ENCODE measurements at regions not wholly inside any gene's neighbourhood (a gene's known extent, or its start where the extent isn't known, plus 50 kb on each side); places are given as distances from the start of the nearest gene placed in this dataset.
A peak's percentile ranks its signal among the peaks of the same experiment; 100 is the strongest.

GRCh38 chr6:128731249-128732165 lies 151.4 kb upstream of the LAMA2 start:
- Mint-ChIP-seq H3K9me3 (no peaks in the 10 kb centered on the region), H3K4me3 (no peak overlapping the region), H3K27ac (no peak overlapping the region), H3K4me1 (ENCODE audit: low read depth) (no peaks in the 10 kb centered on the region), H3K36me3 (ENCODE audit: low read depth) (no peaks in the 10 kb centered on the region), H3K27me3 (peaks cover 24% of the 10 kb centered on the region)
- no peaks in the 10 kb centered on the region for H3K4me1 ChIP-seq (ENCODE audit: insufficient read depth, low read length)
- H3K9me3 ChIP-seq (ENCODE audit: control insufficient read depth in 1 of 2, insufficient read depth in 1 of 2, low read length in 2 of 2): no peaks in the 10 kb centered on the region
- DNase-seq: peak in 3 of 14 experiments; percentile 9 to 38 (median 31)
- no peak overlapping the region for H3K4me3 ChIP-seq (ENCODE audit: low read length)
- no peaks in the 10 kb centered on the region for H3K27me3 ChIP-seq (ENCODE audit: control insufficient read depth in 1 of 2, insufficient read depth in 2 of 2, low read length in 2 of 2)
- CTCF ChIA-PET: interaction anchor here (1.1 to 1.5 kb wide), 2 partner anchors 10 to 876 kb away, joined by 3 read pairs; no protein-coding TSS in a partner anchor
- no peak overlapping the region for H3K27ac ChIP-seq (ENCODE audit: low read depth in 1 of 2, low read length in 2 of 2)
- POLR2A ChIA-PET: no interaction called here
- no peak for ATAC-seq (ENCODE audit: poor library complexity)
- intact Hi-C loops (cut with DNase I, micrococcal nuclease): loop anchor here (2.0 to 10.0 kb wide), 5 partner anchors 874 to 1429 kb away; no protein-coding TSS in a partner anchor
- H3K36me3 ChIP-seq (ENCODE audit: insufficient read depth, low read length): no peaks in the 10 kb centered on the region
- TF ChIP-seq, protein P1, sequence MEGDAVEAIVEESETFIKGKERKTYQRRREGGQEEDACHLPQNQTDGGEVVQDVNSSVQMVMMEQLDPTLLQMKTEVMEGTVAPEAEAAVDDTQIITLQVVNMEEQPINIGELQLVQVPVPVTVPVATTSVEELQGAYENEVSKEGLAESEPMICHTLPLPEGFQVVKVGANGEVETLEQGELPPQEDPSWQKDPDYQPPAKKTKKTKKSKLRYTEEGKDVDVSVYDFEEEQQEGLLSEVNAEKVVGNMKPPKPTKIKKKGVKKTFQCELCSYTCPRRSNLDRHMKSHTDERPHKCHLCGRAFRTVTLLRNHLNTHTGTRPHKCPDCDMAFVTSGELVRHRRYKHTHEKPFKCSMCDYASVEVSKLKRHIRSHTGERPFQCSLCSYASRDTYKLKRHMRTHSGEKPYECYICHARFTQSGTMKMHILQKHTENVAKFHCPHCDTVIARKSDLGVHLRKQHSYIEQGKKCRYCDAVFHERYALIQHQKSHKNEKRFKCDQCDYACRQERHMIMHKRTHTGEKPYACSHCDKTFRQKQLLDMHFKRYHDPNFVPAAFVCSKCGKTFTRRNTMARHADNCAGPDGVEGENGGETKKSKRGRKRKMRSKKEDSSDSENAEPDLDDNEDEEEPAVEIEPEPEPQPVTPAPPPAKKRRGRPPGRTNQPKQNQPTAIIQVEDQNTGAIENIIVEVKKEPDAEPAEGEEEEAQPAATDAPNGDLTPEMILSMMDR (IDR thresholded peaks at IDR 0.05): peak; percentile 50

DNA sequence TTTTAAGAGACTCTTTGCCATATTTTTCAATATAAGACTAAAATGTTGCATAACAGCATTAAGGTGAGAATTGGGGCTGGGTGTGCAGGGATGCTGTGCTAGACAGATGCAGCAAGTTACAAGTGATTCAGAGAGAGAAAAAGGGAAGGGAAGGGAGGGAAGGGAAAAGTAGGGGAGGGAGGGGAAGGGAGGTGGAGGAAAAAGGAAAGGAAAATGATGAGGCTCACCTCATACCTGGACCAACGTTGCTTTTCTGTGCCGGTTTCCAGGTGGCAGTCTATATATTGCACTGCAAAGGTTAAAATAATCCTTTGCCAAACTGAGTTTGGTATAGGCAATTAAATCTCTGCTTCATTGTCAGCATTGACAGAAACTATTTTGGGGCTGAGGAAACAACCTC lies 155.4 kb upstream of the LAMA2 start:
- Mint-ChIP-seq H3K9me3 (no peaks in the 10 kb centered on the region), H3K36me3 (ENCODE audit: low read depth) (no peaks in the 10 kb centered on the region), H3K4me3 (no peak overlapping the region), H3K4me1 (ENCODE audit: low read depth) (no peaks in the 10 kb centered on the region), H3K27ac (no peak overlapping the region), H3K27me3 (peaks cover 35% of the 10 kb centered on the region)
- Histone ChIP-seq H3K9me3 (ENCODE audit: control insufficient read depth in 1 of 2, insufficient read depth in 1 of 2, low read length in 2 of 2) (no peaks in the 10 kb centered on the region), H3K27me3 (ENCODE audit: control insufficient read depth in 1 of 2, insufficient read depth in 2 of 2, low read length in 2 of 2) (peaks cover 0 to 11% of the 10 kb centered on the region in 2 experiments), H3K4me1 (ENCODE audit: insufficient read depth, low read length) (no peaks in the 10 kb centered on the region), H3K36me3 (ENCODE audit: insufficient read depth, low read length) (no peaks in the 10 kb centered on the region), H3K4me3 (ENCODE audit: low read length) (no peak overlapping the region), H3K27ac (ENCODE audit: low read depth in 1 of 2, low read length in 2 of 2) (no peak overlapping the region)
- TF ChIP-seq, protein P1 (IDR thresholded peaks at IDR 0.05): no peak
- intact Hi-C loops (cut with DNase I, micrococcal nuclease): loop anchor here (5.0 to 10.0 kb wide), 5 partner anchors 645 to 1263 kb away; no protein-coding TSS in a partner anchor
- no peak for DNase-seq
- ChIA-PET POLR2A (no interaction called here), CTCF (no interaction called here)
- no peak for ATAC-seq (ENCODE audit: poor library complexity)

GRCh38 chr6:128725271-128726233 lies 157.4 kb upstream of the LAMA2 start:
- peak in 5 of 14 experiments; percentile 1 to 33 (median 26) for DNase-seq
- Histone ChIP-seq H3K4me1 (ENCODE audit: insufficient read depth, low read length) (no peaks in the 10 kb centered on the region), H3K9me3 (ENCODE audit: control insufficient read depth in 1 of 2, insufficient read depth in 1 of 2, low read length in 2 of 2) (no peaks in the 10 kb centered on the region), H3K27me3 (ENCODE audit: control insufficient read depth in 1 of 2, insufficient read depth in 2 of 2, low read length in 2 of 2) (peaks cover 0 to 11% of the 10 kb centered on the region in 2 experiments), H3K4me3 (ENCODE audit: low read length) (no peak overlapping the region), H3K36me3 (ENCODE audit: insufficient read depth, low read length) (no peaks in the 10 kb centered on the region), H3K27ac (ENCODE audit: low read depth in 1 of 2, low read length in 2 of 2) (no peak overlapping the region)
- no peak overlapping the region for H3K27ac Mint-ChIP-seq
- intact Hi-C loops (cut with DNase I, micrococcal nuclease): loop anchor here (2.0 to 10.0 kb wide), 6 partner anchors 643 to 1261 kb away; no protein-coding TSS in a partner anchor
- peaks cover 37% of the 10 kb centered on the region for H3K27me3 Mint-ChIP-seq
- H3K36me3 Mint-ChIP-seq (ENCODE audit: low read depth): no peaks in the 10 kb centered on the region
- ChIA-PET CTCF (interaction anchor here (1.2 kb wide), 1 partner anchor 33 kb away, joined by 3 read pairs; no protein-coding TSS in a partner anchor), POLR2A (no interaction called here)
- no peaks in the 10 kb centered on the region for H3K9me3 Mint-ChIP-seq
- H3K4me3 Mint-ChIP-seq: no peak overlapping the region
- TF ChIP-seq, protein P1 (IDR thresholded peaks at IDR 0.05): peak; percentile 63
- H3K4me1 Mint-ChIP-seq (ENCODE audit: low read depth): no peaks in the 10 kb centered on the region
- no peak for ATAC-seq (ENCODE audit: poor library complexity)

Data from CD4-positive, alpha-beta T cell (primary cell).